Activated naive CD4-positive, alpha-beta T cell treated with anti-CD3 and anti-CD28 coated beads, Interleukin-2, amount 50 U/mL, for 24 hours (primary cell): ENCODE measurements at regions not wholly inside any gene's neighbourhood (a gene's known extent, or its start where the extent isn't known, plus 50 kb on each side); places are given as distances from the start of the nearest gene placed in this dataset.

Experiments
- H3K27ac Mint-ChIP-seq: one replicate; pipeline ENCODE4 v1.8.0; 2021; ENCODE audit warnings: mild to moderate bottlenecking, mixed read lengths
- H3K27me3 Mint-ChIP-seq: one replicate; pipeline ENCODE4 v1.8.0; 2021; ENCODE audit warnings: mixed read lengths
- H3K36me3 Mint-ChIP-seq: one replicate; pipeline ENCODE4 v1.8.0; 2021; ENCODE audit warnings: mixed read lengths
- H3K4me1 Mint-ChIP-seq: one replicate; pipeline ENCODE4 v1.8.0; 2021; ENCODE audit warnings: mixed read lengths
- H3K4me3 Mint-ChIP-seq: one replicate; pipeline ENCODE4 v1.8.0; 2021; ENCODE audit warnings: mild to moderate bottlenecking, mixed read lengths
- H3K9me3 Mint-ChIP-seq: one replicate; pipeline ENCODE4 v1.8.0; 2021; ENCODE audit warnings: mixed read lengths

DNA sequence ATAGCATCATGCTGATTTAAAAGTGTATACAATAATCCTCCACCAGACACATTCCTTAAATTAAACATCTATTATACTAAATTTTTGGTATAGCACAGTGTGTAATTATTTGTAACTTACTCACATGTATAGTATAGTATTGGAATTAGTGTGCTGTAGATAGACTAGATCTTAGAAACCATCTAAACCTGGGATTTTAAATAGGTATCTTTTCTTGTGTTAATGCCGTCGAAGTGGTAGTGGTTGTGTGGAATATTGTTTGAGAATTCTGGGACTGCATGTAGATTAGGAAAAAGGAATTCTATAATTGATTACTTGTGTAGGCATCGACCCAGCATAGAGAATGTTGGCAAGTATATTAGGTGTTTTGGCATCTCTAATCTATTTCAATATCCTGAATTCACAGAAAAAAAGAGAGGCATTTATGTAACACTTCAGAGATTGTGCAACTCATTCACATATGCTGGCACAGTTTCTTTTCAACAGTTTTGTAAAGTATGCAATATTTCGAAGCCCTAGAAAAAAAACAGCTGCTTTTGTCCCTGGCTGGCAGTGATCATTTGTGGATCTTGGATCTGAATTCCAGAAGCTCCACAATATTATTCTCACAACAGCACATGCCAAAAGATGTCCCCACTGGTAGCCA lies 145.5 kb upstream of the AGR3 start:
- Mint-ChIP-seq H3K36me3 (no peaks in the 10 kb centered on the region), H3K9me3 (no peaks in the 10 kb centered on the region), H3K27ac (no peak overlapping the region), H3K4me3 (no peak overlapping the region), H3K4me1 (peaks cover 17% of the 10 kb centered on the region), H3K27me3 (peaks cover 4% of the 10 kb centered on the region)

DNA sequence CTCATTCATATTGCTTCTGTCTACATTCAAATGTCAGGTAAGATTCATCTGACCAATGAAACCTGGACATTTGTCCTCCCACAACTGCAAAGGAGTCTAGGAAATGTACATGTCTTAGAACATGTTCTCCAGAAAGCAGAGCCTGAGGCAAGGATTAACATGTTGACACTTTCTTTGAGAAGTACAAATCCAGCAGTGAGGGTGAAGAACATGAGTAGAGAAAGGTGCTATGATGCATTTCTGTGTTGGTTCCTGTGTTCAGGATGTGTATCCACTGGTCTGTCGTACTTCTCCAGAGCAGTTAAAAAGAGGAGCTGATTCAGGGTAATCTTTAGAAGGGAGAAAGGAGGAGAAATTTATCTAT lies 146.0 kb upstream of the AGR3 start:
- peaks cover 4% of the 10 kb centered on the region for H3K27me3 Mint-ChIP-seq

DNA sequence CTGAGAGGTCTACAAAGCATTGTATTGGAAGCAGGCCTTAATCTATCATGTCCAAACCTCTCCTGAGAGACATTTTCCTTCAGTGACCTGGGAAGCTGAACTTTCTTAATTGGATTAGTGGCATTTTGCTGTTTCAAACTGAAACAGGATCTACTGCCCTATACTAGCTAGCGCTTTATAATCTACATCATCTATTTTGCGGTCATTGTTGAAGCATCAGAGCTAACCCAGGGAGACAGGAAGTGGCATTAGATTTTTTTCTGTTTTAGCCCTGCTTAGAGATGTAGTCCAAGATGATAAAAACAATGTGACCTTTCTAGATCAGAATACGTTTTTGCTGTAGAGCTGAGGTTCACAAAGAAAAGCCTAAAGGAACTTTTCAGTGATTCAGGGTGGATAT lies 147.4 kb upstream of the AGR3 start:
- Mint-ChIP-seq H3K4me1 (peaks cover 7% of the 10 kb centered on the region), H3K9me3 (no peaks in the 10 kb centered on the region), H3K27ac (no peak overlapping the region), H3K4me3 (no peak overlapping the region), H3K36me3 (no peaks in the 10 kb centered on the region), H3K27me3 (peaks cover 4% of the 10 kb centered on the region)

More for the DNA sequence above, 146.0 kb upstream of the AGR3 start:
- H3K4me3 Mint-ChIP-seq: no peak overlapping the region
- H3K4me1 Mint-ChIP-seq: peaks cover 12% of the 10 kb centered on the region
- H3K9me3 Mint-ChIP-seq: no peaks in the 10 kb centered on the region
- no peak overlapping the region for H3K27ac Mint-ChIP-seq
- no peaks in the 10 kb centered on the region for H3K36me3 Mint-ChIP-seq

DNA sequence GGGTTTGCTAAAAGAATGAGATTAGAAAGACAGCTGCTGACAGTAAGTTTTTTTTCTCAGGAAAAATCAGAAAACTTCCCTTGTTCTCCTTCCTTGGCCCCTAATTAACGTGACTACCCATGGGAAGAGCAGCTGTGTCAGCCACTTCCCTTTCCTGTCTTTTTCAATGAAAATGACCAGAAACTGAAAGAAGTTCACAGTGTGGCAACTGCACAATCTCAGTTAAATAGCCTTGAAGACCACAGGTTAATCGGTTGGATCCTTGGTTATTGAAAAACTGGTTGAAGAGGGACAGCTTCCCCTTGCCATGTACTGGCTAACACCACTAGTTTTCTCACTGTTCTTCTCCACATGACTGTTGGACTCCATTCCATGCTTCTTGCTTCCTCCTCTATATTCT lies 148.8 kb upstream of the AGR3 start:
- no peak overlapping the region for H3K27ac Mint-ChIP-seq
- H3K36me3 Mint-ChIP-seq: no peaks in the 10 kb centered on the region
- peaks cover 7% of the 10 kb centered on the region for H3K4me1 Mint-ChIP-seq
- peaks cover 1% of the 10 kb centered on the region for H3K27me3 Mint-ChIP-seq
- no peaks in the 10 kb centered on the region for H3K9me3 Mint-ChIP-seq
- no peak overlapping the region for H3K4me3 Mint-ChIP-seq

DNA sequence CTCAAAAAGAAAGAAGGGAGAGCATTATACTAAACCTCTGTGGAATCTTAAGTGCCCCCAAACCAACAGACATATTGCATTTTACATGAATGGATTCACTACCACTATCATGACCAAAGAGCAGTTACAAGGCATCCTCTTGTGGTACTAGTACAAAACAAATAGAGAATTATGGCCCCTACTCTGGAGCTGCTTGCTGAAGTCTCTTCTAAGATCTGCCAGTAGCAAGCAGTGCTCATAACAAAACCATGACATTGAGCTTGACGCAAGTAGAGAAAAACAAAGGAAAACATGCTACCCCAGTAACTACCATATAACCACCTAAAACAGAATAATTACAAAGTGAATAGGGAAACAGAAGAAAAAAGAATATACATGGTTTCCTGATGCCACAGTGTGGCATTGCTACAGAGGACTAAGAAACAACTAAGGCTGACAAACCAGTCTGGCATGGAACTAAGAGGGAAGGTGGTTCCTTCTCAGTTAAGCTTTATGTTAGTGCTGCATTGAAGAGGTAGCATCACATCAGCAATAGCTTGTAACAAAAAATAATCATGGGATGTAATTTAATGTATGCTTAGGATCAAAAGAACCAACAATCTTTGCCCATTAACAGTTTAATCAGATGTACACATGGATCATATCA lies 150.2 kb upstream of the AGR3 start:
- H3K27me3 Mint-ChIP-seq: no peaks in the 10 kb centered on the region
- no peaks in the 10 kb centered on the region for H3K9me3 Mint-ChIP-seq
- no peaks in the 10 kb centered on the region for H3K36me3 Mint-ChIP-seq
- H3K4me3 Mint-ChIP-seq: no peak overlapping the region
- peaks cover 7% of the 10 kb centered on the region for H3K4me1 Mint-ChIP-seq
- H3K27ac Mint-ChIP-seq: no peak overlapping the region

DNA sequence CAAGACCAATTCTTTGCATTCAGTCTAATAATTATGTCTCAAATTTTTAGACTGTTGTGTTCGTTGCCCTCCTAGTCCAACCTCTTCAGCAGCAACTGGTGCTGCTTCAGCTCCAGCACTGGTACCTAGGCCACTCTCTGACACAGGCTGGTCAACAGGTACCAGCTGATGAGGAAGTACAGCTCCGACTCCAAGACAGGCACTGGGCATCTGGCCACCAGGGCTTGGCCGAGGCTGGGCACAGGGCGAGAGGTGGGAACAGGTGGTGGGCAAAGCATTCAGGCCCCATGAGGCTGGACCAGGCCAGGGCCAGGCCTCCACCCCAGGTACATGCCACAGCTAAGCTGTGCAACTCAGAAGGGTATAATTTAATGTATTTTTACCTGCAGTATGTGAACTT lies 151.5 kb upstream of the AGR3 start:
- Mint-ChIP-seq H3K9me3 (no peaks in the 10 kb centered on the region), H3K36me3 (no peaks in the 10 kb centered on the region), H3K27me3 (no peaks in the 10 kb centered on the region), H3K4me3 (no peak overlapping the region), H3K27ac (no peak overlapping the region), H3K4me1 (peaks cover 7% of the 10 kb centered on the region)

DNA sequence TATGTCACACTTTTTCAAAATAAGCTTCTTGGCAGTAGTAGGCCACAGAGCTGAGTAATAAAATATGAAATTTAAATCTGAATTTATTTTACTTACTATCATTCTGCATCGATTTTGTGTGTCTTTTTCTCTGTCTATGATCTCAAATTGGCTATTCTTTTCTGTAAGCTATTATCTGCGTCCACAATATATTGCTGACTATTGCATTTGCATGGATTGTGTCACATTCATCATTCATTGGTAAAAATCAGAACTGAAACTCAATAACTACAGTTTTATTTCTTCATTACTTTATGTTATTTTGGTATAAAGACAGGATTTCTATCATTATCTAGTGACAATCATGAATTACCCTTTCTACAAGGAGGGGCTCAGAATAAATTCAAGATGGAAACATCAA lies 154.8 kb upstream of the AGR3 start:
- H3K4me1 Mint-ChIP-seq: peaks cover 4% of the 10 kb centered on the region
- H3K4me3 Mint-ChIP-seq: no peak overlapping the region
- H3K9me3 Mint-ChIP-seq: no peaks in the 10 kb centered on the region
- peaks cover 3% of the 10 kb centered on the region for H3K27me3 Mint-ChIP-seq
- no peaks in the 10 kb centered on the region for H3K36me3 Mint-ChIP-seq
- H3K27ac Mint-ChIP-seq: no peak overlapping the region

DNA sequence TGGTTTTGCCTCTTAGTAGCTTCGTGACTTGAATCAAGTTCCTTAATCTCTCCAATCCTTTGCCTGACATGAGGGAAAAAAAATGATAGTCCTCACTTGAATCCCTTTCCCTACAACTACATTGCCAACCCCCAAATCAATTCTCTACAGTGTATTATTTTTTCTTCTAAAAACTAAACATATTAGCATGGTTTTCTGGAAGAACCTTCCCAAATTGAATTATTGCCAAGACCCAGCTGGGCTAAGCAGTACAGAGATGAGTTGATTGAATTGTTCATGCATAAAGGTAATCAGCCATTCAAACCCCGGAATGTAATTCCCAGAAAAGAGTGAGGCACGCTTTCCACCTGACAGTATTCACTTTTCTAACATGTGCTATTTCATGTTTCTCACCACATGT lies 155.6 kb upstream of the AGR3 start:
- Mint-ChIP-seq H3K4me3 (no peak overlapping the region), H3K27ac (no peak overlapping the region), H3K4me1 (peaks cover 10% of the 10 kb centered on the region), H3K27me3 (peaks cover 3% of the 10 kb centered on the region), H3K36me3 (no peaks in the 10 kb centered on the region), H3K9me3 (no peaks in the 10 kb centered on the region)

DNA sequence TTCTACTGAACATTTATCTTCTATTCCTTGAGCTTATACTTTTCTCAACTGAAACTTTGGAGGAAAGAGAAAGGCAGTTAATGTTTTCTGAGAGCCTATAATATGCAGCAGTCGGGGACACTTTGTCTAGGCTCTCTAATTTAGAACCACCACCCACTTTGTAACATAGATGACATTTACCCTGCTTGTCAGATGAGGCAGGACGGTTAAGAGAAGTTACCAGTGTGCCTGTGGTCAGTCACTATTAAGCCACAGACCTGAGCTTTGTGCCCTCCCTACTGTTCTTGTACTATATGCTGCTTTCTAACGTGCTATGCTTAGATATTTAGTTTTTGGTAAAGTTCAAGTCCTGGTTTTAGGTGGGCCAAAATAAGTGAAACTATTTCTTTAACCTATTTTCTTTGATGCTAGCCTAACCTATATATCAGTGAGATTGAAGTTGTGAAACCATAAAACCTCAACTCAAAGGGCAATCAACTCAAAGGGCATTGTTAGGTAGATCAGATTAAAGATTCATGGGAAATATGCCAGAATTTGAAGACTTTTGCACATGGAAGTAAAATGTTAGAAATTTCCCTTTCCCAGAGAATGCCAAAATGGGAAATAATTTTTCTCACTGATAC lies 156.5 kb upstream of the AGR3 start:
- Mint-ChIP-seq H3K4me3 (no peak overlapping the region), H3K9me3 (no peaks in the 10 kb centered on the region), H3K27me3 (peaks cover 3% of the 10 kb centered on the region), H3K27ac (no peak overlapping the region), H3K4me1 (peaks cover 15% of the 10 kb centered on the region), H3K36me3 (no peaks in the 10 kb centered on the region)

DNA sequence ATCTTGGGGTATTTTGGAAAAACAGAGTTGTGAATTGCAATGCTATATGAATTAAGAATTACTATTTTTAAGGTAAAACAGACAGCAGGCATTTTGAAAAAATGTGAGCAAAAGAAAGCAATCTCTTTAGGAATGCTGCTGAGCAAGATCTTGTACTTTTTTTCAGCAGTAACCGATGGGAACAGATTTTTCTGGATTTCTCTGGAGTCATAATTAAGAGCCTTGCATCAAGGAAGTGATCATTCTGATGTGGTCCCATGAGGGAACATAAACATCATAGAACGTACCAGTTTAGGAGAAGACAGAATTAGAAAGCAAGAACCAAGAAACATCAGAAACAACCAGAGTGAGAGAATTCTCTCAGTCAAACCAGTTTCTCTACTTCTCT lies 157.0 kb upstream of the AGR3 start:
- Mint-ChIP-seq H3K4me1 (peaks cover 20% of the 10 kb centered on the region), H3K27ac (no peak overlapping the region), H3K27me3 (peaks cover 3% of the 10 kb centered on the region), H3K9me3 (no peaks in the 10 kb centered on the region), H3K36me3 (no peaks in the 10 kb centered on the region), H3K4me3 (no peak overlapping the region)

DNA sequence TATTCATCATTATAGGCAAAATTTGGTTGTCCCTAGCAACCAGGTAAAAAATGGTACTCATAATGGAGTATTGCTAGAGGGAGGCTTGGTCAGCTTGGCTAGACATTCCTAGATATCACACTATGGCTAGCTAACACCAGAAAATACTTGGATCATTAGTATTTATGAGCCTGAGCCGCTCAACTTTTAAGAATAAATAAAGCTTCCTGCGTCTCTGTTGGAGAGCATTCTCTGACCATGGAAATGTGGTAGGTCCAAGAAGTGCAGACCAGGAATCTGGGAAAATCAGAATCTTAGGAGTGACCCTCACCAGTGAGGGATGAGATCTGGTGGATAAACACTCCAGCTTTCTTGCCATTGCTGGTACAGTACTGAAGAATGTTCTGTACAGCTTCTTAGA lies 157.6 kb upstream of the AGR3 start:
- Mint-ChIP-seq H3K4me1 (peaks cover 24% of the 10 kb centered on the region), H3K4me3 (no peak overlapping the region), H3K27me3 (peaks cover 3% of the 10 kb centered on the region), H3K36me3 (no peaks in the 10 kb centered on the region), H3K9me3 (no peaks in the 10 kb centered on the region), H3K27ac (no peak overlapping the region)

DNA sequence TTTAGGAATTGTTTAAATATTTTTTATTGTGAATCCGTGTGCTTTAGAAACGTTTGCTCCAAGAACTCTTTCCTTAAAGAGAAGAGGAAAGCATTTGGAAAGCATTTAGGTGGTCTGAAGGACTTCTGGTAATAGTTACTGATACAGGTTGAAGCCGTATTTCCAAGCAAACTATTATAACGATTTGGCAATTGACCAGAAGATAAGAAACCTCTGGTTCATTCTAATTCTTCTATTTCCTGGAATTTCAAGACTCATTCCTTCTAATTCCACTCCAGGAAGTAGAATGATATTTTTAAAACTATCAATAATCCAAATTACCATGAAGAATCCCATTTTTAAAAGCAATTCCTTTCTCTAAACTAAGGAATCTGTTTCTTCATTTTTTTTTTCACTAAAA lies 158.9 kb upstream of the AGR3 start:
- Mint-ChIP-seq H3K4me1 (peaks cover 24% of the 10 kb centered on the region), H3K27ac (no peak overlapping the region), H3K9me3 (no peaks in the 10 kb centered on the region), H3K36me3 (no peaks in the 10 kb centered on the region), H3K27me3 (peaks cover 3% of the 10 kb centered on the region), H3K4me3 (no peak overlapping the region)

DNA sequence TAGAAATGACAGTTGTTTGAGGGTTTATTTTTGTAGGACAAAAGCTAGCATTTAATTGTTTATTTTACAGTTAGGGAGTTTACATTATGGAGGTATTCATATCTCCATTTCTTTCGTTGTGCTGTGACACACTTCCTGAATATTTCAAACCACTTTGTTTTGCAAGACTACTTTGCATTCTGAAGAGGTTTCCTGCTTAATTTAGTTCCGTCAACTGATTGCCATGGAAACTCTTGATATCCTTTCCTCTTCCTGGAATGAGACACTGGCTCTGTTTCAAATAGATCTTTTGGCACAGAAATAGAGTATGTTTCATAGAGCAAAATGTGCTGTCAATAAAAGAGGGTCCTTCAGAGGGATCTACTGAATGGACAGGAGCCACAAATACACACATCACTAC lies 159.5 kb upstream of the AGR3 start:
- Mint-ChIP-seq H3K4me3 (no peak overlapping the region), H3K36me3 (no peaks in the 10 kb centered on the region), H3K27ac (no peak overlapping the region), H3K9me3 (no peaks in the 10 kb centered on the region), H3K4me1 (peaks cover 24% of the 10 kb centered on the region), H3K27me3 (peaks cover 3% of the 10 kb centered on the region)

DNA sequence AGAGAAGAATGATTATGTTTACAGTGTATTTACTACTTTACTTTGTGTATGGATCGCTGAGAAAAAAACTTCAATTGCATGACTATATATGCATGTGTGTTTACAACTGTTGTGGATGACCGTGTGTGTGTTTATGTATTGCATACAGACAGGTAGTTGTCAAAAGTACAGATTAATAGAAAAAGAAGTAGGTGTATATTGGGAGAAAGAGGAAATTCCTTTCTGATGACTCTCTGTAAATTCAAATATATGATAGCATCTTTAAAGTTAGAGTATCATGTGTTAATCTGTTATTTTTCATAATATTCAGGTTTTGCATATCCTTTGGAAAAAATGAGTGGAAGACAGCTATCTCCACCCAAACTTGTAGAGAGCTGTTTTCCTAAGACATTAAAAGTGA lies 160.4 kb upstream of the AGR3 start:
- Mint-ChIP-seq H3K9me3 (no peaks in the 10 kb centered on the region), H3K27ac (no peak overlapping the region), H3K4me1 (peaks cover 24% of the 10 kb centered on the region), H3K27me3 (peaks cover 3% of the 10 kb centered on the region), H3K36me3 (no peaks in the 10 kb centered on the region), H3K4me3 (no peak overlapping the region)

DNA sequence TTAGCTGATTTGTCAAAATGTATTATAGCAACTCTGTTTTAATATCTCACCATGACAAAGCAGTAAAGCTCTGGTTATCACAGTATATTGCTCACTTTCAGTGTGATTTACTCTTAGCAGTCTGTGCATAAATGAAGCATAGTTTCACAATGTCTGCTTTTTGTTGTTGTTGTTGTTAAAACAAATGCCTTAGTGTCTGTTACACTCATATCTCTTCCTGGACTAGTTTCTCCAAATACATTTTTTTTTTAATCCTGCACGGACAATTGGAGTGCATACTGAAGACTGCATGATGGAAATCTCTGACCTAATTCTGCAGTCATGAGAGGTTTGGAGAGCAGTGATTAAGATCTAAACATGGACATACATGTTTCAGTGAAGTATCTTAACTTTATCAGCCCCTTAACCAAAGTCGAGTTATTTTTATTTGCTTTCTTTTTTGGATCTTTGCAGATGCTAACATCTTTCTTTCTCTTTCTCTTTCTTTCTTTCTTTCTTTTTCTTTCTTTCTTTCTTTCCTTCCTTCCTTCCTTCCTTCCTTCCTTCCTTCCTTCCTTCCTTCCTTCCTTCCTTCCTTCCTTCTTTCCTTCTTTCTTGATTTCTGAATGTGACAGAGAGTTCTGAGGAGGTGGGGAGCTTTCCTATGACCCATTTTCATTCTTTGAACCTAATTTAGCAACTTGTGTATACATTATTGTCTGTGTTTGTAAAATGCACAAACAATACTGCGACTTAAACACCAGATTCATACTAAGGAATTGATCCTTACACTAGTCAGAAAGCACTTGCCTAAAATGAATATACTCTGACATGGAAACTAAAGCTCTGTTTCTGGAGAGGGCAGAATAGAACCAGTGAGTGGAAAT lies 161.5 kb upstream of the AGR3 start:
- Mint-ChIP-seq H3K9me3 (no peaks in the 10 kb centered on the region), H3K4me1 (peaks cover 24% of the 10 kb centered on the region), H3K27me3 (peaks cover 3% of the 10 kb centered on the region), H3K27ac (no peak overlapping the region), H3K4me3 (no peak overlapping the region), H3K36me3 (no peaks in the 10 kb centered on the region)

DNA sequence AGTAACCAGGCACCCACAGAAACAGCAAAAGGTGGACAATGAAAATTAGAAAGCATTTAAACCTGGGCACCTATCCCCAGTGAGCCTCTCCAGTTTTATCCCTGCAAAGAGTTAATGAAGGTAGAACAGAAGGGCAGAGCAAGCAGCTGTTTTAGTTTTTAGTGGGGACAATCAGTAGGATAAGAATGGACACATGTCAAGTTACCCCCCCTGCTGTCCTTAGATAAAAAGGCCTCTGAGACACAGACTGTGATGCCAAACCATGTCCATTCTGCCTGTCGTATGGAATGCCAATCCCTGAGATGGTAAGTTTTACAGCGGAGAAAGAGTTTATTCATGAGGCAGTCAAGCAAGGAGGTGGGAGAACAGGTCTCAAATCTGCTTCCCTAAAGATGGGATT lies 162.6 kb upstream of the AGR3 start:
- H3K9me3 Mint-ChIP-seq: no peaks in the 10 kb centered on the region
- H3K4me3 Mint-ChIP-seq: no peak overlapping the region
- no peak overlapping the region for H3K27ac Mint-ChIP-seq
- H3K27me3 Mint-ChIP-seq: peaks cover 1% of the 10 kb centered on the region
- peaks cover 24% of the 10 kb centered on the region for H3K4me1 Mint-ChIP-seq
- H3K36me3 Mint-ChIP-seq: no peaks in the 10 kb centered on the region
